HCT116 (cell line): ENCODE measurements at regions not wholly inside any gene's neighbourhood (a gene's known extent, or its start where the extent isn't known, plus 50 kb on each side); places are given as distances from the start of the nearest gene placed in this dataset.

Experiments
- ELF1 ChIP-seq: IDR thresholded peaks from 2 replicates; pipeline ENCODE4 v1.6.1; 2012; ENCODE audit warnings: low read depth, borderline replicate concordance
- EZH2phosphoT487 ChIP-seq: fragments of 200-600 bp; IDR thresholded peaks from 2 replicates; pipeline ENCODE4 v1.6.1; 2018; ENCODE audit warnings: antibody characterized with exemption, borderline replicate concordance
- FOSL1 ChIP-seq: IDR thresholded peaks from 2 replicates; pipeline ENCODE4 v1.6.1; 2012; ENCODE audit warnings: low read depth
- JUND ChIP-seq: IDR thresholded peaks from 2 replicates; pipeline ENCODE4 v1.6.1; 2012
- POLR2A ChIP-seq: IDR thresholded peaks from 2 replicates; pipeline ENCODE4 v1.7.0; 2011; ENCODE audit warnings: borderline replicate concordance; ENCODE audit not compliant: insufficient read depth, insufficient read length; ENCODE audit errors: extremely low read depth
- SRF ChIP-seq: IDR thresholded peaks from 2 replicates; pipeline ENCODE4 v1.6.1; 2012; ENCODE audit warnings: low read depth
- YY1 ChIP-seq: IDR thresholded peaks from 2 replicates; pipeline ENCODE4 v1.6.1; 2011; ENCODE audit warnings: low read length, low read depth, moderate library complexity, mild to moderate bottlenecking; ENCODE audit not compliant: insufficient replicate concordance; ENCODE audit errors: extremely low read depth
- TF ChIP-seq, protein P1 (sequence below), 3 experiments: fragments of 200-600 bp in 1 of 3; sonication (generic) in 1 of 3; IDR thresholded peaks in 2 of 3; conservative IDR thresholded peaks in 1 of 3; 2 replicates each; pipeline ENCODE4 v1.5.1; 2012 to 2017; ENCODE audit warnings: low read depth in 2 of 3, low read length in 2 of 3, antibody characterized with exemption in 1 of 3, borderline replicate concordance in 1 of 3, control low read depth in 1 of 3, mild to moderate bottlenecking in 1 of 3, mixed read lengths in 1 of 3, mixed run types in 1 of 3, moderate library complexity in 1 of 3; ENCODE audit not compliant: insufficient read depth in 1 of 3
- TF ChIP-seq, protein P2 (sequence below): IDR thresholded peaks from 2 replicates; pipeline ENCODE4 v1.6.1; 2012

DNA sequence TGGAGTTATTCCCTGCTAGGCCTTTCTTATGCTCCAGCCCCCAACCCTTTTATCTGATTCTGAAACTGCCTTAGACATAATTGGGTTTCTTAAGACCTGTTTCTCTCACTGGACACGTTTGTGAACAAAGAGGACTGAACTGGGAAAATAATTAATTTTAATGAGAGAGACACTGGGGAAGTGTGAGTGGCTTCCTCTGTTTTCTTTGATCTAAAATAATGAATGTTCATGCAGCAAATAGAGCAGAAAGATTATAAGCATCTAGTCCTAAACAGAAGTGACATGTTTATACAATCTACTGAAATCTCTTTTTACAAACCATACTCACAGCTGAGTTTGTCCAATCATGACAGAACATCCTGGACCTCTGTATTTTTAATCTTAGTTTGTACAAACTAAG is 157.6 kb downstream of the SH3BGRL2 start:
- TF ChIP-seq, protein P1, sequence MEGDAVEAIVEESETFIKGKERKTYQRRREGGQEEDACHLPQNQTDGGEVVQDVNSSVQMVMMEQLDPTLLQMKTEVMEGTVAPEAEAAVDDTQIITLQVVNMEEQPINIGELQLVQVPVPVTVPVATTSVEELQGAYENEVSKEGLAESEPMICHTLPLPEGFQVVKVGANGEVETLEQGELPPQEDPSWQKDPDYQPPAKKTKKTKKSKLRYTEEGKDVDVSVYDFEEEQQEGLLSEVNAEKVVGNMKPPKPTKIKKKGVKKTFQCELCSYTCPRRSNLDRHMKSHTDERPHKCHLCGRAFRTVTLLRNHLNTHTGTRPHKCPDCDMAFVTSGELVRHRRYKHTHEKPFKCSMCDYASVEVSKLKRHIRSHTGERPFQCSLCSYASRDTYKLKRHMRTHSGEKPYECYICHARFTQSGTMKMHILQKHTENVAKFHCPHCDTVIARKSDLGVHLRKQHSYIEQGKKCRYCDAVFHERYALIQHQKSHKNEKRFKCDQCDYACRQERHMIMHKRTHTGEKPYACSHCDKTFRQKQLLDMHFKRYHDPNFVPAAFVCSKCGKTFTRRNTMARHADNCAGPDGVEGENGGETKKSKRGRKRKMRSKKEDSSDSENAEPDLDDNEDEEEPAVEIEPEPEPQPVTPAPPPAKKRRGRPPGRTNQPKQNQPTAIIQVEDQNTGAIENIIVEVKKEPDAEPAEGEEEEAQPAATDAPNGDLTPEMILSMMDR (IDR thresholded peaks at IDR 0.05 in 2 of 3, conservative IDR thresholded peaks at IDR 0.05 in 1 of 3; ENCODE audit: borderline replicate concordance in 1 of 3, insufficient read depth in 1 of 3, low read depth in 2 of 3, low read length in 2 of 3): no peak
- TF ChIP-seq, protein P2, sequence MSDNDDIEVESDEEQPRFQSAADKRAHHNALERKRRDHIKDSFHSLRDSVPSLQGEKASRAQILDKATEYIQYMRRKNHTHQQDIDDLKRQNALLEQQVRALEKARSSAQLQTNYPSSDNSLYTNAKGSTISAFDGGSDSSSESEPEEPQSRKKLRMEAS: no peak
- TF ChIP-seq ELF1 (no peak), POLR2A (no peak), FOSL1 (no peak), SRF (no peak), YY1 (no peak), EZH2phosphoT487 (no peak), JUND (no peak)
